ENCODE measurements at regions not wholly inside any gene's neighbourhood (a gene's known extent, or its start where the extent isn't known, plus 50 kb on each side); places are given as distances from the start of the nearest gene placed in this dataset.

DNA sequence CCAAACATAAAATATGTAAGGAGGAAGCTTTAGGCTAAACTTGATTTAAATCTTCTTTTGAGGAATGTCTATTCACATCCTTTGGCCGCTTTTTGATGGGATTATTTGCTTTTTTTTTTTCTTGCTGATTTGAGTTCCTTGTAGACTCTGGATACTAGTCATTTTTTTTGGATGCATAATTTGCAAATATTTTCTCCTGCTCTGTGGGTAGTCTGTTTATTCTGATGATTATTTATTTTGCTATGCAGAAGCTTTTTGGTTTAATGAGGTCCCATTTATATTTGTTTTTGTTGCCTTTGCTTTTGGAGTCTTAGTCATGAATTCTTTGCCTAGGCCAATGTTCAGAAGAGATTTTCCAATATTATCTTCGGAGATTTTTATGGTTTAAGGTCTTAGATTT lies 144.9 kb downstream of the MAGEC2 start:
- Histone ChIP-seq H3K36me3 (ENCODE audit: control insufficient read depth in 1 of 2, insufficient read depth in 2 of 2, low read length in 2 of 2) (no peaks in the 10 kb centered on the region), H3K27ac (ENCODE audit: low read depth, low read length) (no peak overlapping the region), H2BK5ac (ENCODE audit: low read depth, low read length, poor library complexity) (no peak overlapping the region), H4K8ac (ENCODE audit: low read depth, low read length) (no peak overlapping the region), H3K27me3 (ENCODE audit: insufficient read depth, low read length) (no peaks in the 10 kb centered on the region), H3K4me2 (ENCODE audit: low read length) (no peak overlapping the region), H3K9me3 (ENCODE audit: insufficient read depth, low read depth, low read length) (peaks cover 7% of the 10 kb centered on the region), H3K79me1 (ENCODE audit: low read length) (no peaks in the 10 kb centered on the region), H2AK5ac (ENCODE audit: low read length) (no peak overlapping the region), H3K9ac (ENCODE audit: low read length) (no peak overlapping the region), H3K23ac (ENCODE audit: low read length) (no peak overlapping the region), H4K12ac (ENCODE audit: low read depth, low read length) (no peak overlapping the region), H2AFZ (ENCODE audit: insufficient read depth, low read length, poor library complexity) (no peak overlapping the region), H3K4me3 (ENCODE audit: low read depth, low read length) (no peak overlapping the region), H4K91ac (ENCODE audit: low read depth, low read length) (no peak overlapping the region), H3K18ac (ENCODE audit: low read length) (no peak overlapping the region), H3K79me2 (ENCODE audit: control insufficient read depth, insufficient read depth, low read length, poor library complexity) (no peaks in the 10 kb centered on the region), H2BK120ac (ENCODE audit: insufficient read depth, low read length, poor library complexity) (no peak overlapping the region), H3K4ac (ENCODE audit: low read depth, low read length) (no peak overlapping the region), H3K4me1 (ENCODE audit: control insufficient read depth in 1 of 2, insufficient read depth in 2 of 2, low read length in 2 of 2) (no peaks in the 10 kb centered on the region), H3K14ac (ENCODE audit: low read length) (no peak overlapping the region), H2BK12ac (ENCODE audit: low read length) (no peak overlapping the region)
- DNase-seq, result no peak
- WGBS (ENCODE audit: extremely low coverage, insufficient coverage, insufficient read length), result no CpG with 5 or more reads among the region's 2 CpGs

DNA sequence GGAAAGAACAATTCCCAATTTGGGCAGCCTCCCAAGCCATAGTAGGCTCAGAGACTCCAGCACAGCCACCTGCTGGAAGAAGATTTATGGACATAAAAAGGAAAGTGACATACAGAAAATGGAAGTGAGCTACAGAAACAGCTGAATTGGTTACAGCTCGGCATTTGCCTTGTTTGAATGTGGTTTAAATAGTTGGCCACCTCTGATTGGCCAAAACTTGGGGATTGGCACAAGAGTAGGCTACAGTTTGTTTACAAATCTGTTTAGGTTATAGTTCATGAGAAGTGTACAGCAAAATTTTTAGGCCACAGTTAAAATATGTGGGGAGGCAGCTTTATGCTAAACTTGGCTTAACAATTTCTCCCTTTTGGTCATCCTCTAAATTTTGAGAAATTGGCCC lies 150.4 kb downstream of the MAGEC1 start:
- H3K36me3 ChIP-seq (ENCODE audit: control insufficient read depth in 1 of 2, insufficient read depth in 2 of 2, low read length in 2 of 2), result no peaks in the 10 kb centered on the region
- no peak overlapping the region for H2AK5ac ChIP-seq (ENCODE audit: low read length)
- H3K79me1 ChIP-seq (ENCODE audit: low read length), result no peaks in the 10 kb centered on the region
- H3K27me3 ChIP-seq (ENCODE audit: insufficient read depth, low read length), result no peaks in the 10 kb centered on the region
- H3K9ac ChIP-seq (ENCODE audit: low read length), result no peak overlapping the region
- no peak overlapping the region for H3K4me2 ChIP-seq (ENCODE audit: low read length)
- no peak overlapping the region for H2BK12ac ChIP-seq (ENCODE audit: low read length)
- H3K27ac ChIP-seq (ENCODE audit: low read depth, low read length), result no peak overlapping the region
- no peak overlapping the region for H4K8ac ChIP-seq (ENCODE audit: low read depth, low read length)
- no peak overlapping the region for H2BK5ac ChIP-seq (ENCODE audit: low read depth, low read length, poor library complexity)
- no peak overlapping the region for H3K14ac ChIP-seq (ENCODE audit: low read length)
- H3K79me2 ChIP-seq (ENCODE audit: control insufficient read depth, insufficient read depth, low read length, poor library complexity), result no peaks in the 10 kb centered on the region
- H4K12ac ChIP-seq (ENCODE audit: low read depth, low read length), result no peak overlapping the region
- no peak overlapping the region for H3K4me3 ChIP-seq (ENCODE audit: low read depth, low read length)
- H3K9me3 ChIP-seq (ENCODE audit: insufficient read depth, low read depth, low read length), result peaks cover 7% of the 10 kb centered on the region
- H4K91ac ChIP-seq (ENCODE audit: low read depth, low read length), result no peak overlapping the region
- WGBS (ENCODE audit: extremely low coverage, insufficient coverage, insufficient read length), result no CpG with 5 or more reads among the region's 1 CpG
- no peak overlapping the region for H2AFZ ChIP-seq (ENCODE audit: insufficient read depth, low read length, poor library complexity)
- H3K18ac ChIP-seq (ENCODE audit: low read length), result no peak overlapping the region
- no peaks in the 10 kb centered on the region for H3K4me1 ChIP-seq (ENCODE audit: control insufficient read depth in 1 of 2, insufficient read depth in 2 of 2, low read length in 2 of 2)
- DNase-seq, result no peak
- H3K23ac ChIP-seq (ENCODE audit: low read length), result no peak overlapping the region
- H2BK120ac ChIP-seq (ENCODE audit: insufficient read depth, low read length, poor library complexity), result no peak overlapping the region
- no peak overlapping the region for H3K4ac ChIP-seq (ENCODE audit: low read depth, low read length)

DNA sequence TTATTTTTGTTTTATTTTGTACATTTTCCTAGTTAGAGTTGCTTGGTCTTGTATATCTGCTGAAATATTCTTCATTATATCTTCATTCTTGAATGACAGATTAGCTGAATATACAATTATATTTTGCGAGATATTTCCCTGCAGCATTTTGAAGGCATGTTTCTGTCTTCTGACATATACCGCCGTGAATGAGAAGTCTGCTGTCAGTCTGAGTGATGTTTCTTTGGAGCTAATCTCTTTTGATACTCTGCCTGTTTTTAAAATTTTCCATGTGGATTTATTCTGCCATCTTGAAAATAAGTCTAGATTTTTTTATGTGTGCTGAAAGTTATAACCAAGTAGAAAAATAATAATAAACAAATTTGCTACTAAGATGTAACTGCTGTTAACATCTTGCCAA lies 148.5 kb downstream of the MAGEC1 start:
- no peaks in the 10 kb centered on the region for H3K27me3 ChIP-seq (ENCODE audit: insufficient read depth, low read length)
- no peak overlapping the region for H2AFZ ChIP-seq (ENCODE audit: insufficient read depth, low read length, poor library complexity)

DNA sequence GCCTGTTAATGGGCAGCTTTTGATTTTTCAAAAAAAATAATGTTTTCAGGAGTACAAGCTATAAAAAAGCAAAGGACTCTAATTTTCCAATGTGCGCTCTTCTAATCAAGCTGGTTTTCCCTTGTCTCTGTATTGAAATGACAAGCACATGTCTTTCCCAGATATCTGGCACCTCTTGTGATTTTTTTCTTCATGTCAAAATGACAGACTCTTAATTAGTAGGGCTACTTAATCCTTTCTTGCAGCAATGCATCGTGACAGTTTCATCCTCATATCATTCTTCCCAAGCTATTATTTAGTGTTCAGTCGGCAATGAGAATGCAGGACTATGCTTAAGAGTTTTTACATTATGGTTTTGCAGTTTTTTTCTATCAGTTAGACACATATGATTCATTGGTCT lies 139.5 kb downstream of the MAGEC1 start:
- no peak overlapping the region for H3K27ac ChIP-seq (ENCODE audit: low read depth, low read length)
- DNase-seq, result no peak
- H4K12ac ChIP-seq (ENCODE audit: low read depth, low read length), result no peak overlapping the region
- no peak overlapping the region for H2AFZ ChIP-seq (ENCODE audit: insufficient read depth, low read length, poor library complexity)
- no peak overlapping the region for H3K14ac ChIP-seq (ENCODE audit: low read length)
- no peak overlapping the region for H3K23ac ChIP-seq (ENCODE audit: low read length)
- H3K27me3 ChIP-seq (ENCODE audit: insufficient read depth, low read length), result no peaks in the 10 kb centered on the region
- H2AK5ac ChIP-seq (ENCODE audit: low read length), result no peak overlapping the region
- H2BK120ac ChIP-seq (ENCODE audit: insufficient read depth, low read length, poor library complexity), result no peak overlapping the region
- H3K18ac ChIP-seq (ENCODE audit: low read length), result no peak overlapping the region
- H3K79me1 ChIP-seq (ENCODE audit: low read length), result no peaks in the 10 kb centered on the region
- no peak overlapping the region for H3K4me2 ChIP-seq (ENCODE audit: low read length)
- no peak overlapping the region for H3K4ac ChIP-seq (ENCODE audit: low read depth, low read length)
- no peak overlapping the region for H4K91ac ChIP-seq (ENCODE audit: low read depth, low read length)
- H3K9me3 ChIP-seq (ENCODE audit: insufficient read depth, low read depth, low read length), result no peaks in the 10 kb centered on the region
- H3K36me3 ChIP-seq (ENCODE audit: control insufficient read depth in 1 of 2, insufficient read depth in 2 of 2, low read length in 2 of 2), result no peaks in the 10 kb centered on the region
- H2BK5ac ChIP-seq (ENCODE audit: low read depth, low read length, poor library complexity), result no peak overlapping the region
- H3K9ac ChIP-seq (ENCODE audit: low read length), result no peak overlapping the region
- WGBS (ENCODE audit: extremely low coverage, insufficient coverage, insufficient read length), result no CpG with 5 or more reads among the region's 3 CpGs
- no peak overlapping the region for H3K4me3 ChIP-seq (ENCODE audit: low read depth, low read length)
- no peaks in the 10 kb centered on the region for H3K79me2 ChIP-seq (ENCODE audit: control insufficient read depth, insufficient read depth, low read length, poor library complexity)
- H4K8ac ChIP-seq (ENCODE audit: low read depth, low read length), result no peak overlapping the region
- peaks cover 0 to 2% of the 10 kb centered on the region in 2 experiments for H3K4me1 ChIP-seq (ENCODE audit: control insufficient read depth in 1 of 2, insufficient read depth in 2 of 2, low read length in 2 of 2)
- no peak overlapping the region for H2BK12ac ChIP-seq (ENCODE audit: low read length)

More for the DNA sequence above, 148.5 kb downstream of the MAGEC1 start:
- no peak for DNase-seq
- no peaks in the 10 kb centered on the region for H3K4me1 ChIP-seq (ENCODE audit: control insufficient read depth in 1 of 2, insufficient read depth in 2 of 2, low read length in 2 of 2)
- H3K9me3 ChIP-seq (ENCODE audit: insufficient read depth, low read depth, low read length), result no peaks in the 10 kb centered on the region
- no peak overlapping the region for H4K12ac ChIP-seq (ENCODE audit: low read depth, low read length)
- H3K27ac ChIP-seq (ENCODE audit: low read depth, low read length), result no peak overlapping the region
- H3K4ac ChIP-seq (ENCODE audit: low read depth, low read length), result no peak overlapping the region
- H2BK120ac ChIP-seq (ENCODE audit: insufficient read depth, low read length, poor library complexity), result no peak overlapping the region
- WGBS (ENCODE audit: extremely low coverage, insufficient coverage, insufficient read length), result no CpG with 5 or more reads among the region's 3 CpGs
- H3K79me2 ChIP-seq (ENCODE audit: control insufficient read depth, insufficient read depth, low read length, poor library complexity), result no peaks in the 10 kb centered on the region
- no peak overlapping the region for H3K23ac ChIP-seq (ENCODE audit: low read length)
- H2BK5ac ChIP-seq (ENCODE audit: low read depth, low read length, poor library complexity), result no peak overlapping the region
- no peak overlapping the region for H3K14ac ChIP-seq (ENCODE audit: low read length)
- no peak overlapping the region for H4K8ac ChIP-seq (ENCODE audit: low read depth, low read length)
- no peaks in the 10 kb centered on the region for H3K79me1 ChIP-seq (ENCODE audit: low read length)
- H3K4me3 ChIP-seq (ENCODE audit: low read depth, low read length), result no peak overlapping the region
- H3K36me3 ChIP-seq (ENCODE audit: control insufficient read depth in 1 of 2, insufficient read depth in 2 of 2, low read length in 2 of 2), result no peaks in the 10 kb centered on the region
- no peak overlapping the region for H3K9ac ChIP-seq (ENCODE audit: low read length)
- H2AK5ac ChIP-seq (ENCODE audit: low read length), result no peak overlapping the region
- H3K18ac ChIP-seq (ENCODE audit: low read length), result no peak overlapping the region
- H3K4me2 ChIP-seq (ENCODE audit: low read length), result no peak overlapping the region
- no peak overlapping the region for H2BK12ac ChIP-seq (ENCODE audit: low read length)
- H4K91ac ChIP-seq (ENCODE audit: low read depth, low read length), result no peak overlapping the region

Measured in trophoblast cell (in vitro differentiated cells and primary cell).